Kidney (tissue), 13 donors: ENCODE measurements at regions not wholly inside any gene's neighbourhood (a gene's known extent, or its start where the extent isn't known, plus 50 kb on each side); places are given as distances from the start of the nearest gene placed in this dataset.

Experiments used
- DNase-seq, 5 donors: peaks; one replicate each; pipeline ENCODE4 v3.0.0-alpha.2; 2013 to 2020
- FAIRE-seq: peaks from 2 replicates; lab custom pipeline; 2012; peaks lifted over from hg19 to GRCh38; lab: Jason Lieb, UNC
- H3K27ac ChIP-seq, 2 donors: one replicate each; pipeline ENCODE4 v1.7.0; 2013; ENCODE audit warnings: low read depth in 2 of 2, low read length in 2 of 2, inconsistent platforms in 1 of 2
- H3K27me3 ChIP-seq: one replicate; pipeline ENCODE4 v1.7.1; 2013; ENCODE audit warnings: low read length, inconsistent platforms; ENCODE audit not compliant: control insufficient read depth, insufficient read depth
- H3K36me3 ChIP-seq, 3 donors: one replicate each; pipeline versions ENCODE4 v1.7.0 to v1.7.1; 2013; ENCODE audit warnings: low read length in 3 of 3, control low read depth in 1 of 3, inconsistent platforms in 1 of 3; ENCODE audit not compliant: insufficient read depth in 3 of 3, control insufficient read depth in 2 of 3
- H3K4me1 ChIP-seq, 3 donors: one replicate each; pipeline versions ENCODE4 v1.7.0 to v1.7.1; 2013; ENCODE audit warnings: low read length in 3 of 3, inconsistent platforms in 1 of 3, low read depth in 1 of 3; ENCODE audit not compliant: control insufficient read depth in 2 of 3, insufficient read depth in 2 of 3
- H3K4me3 ChIP-seq, 3 donors: one replicate each; pipeline versions ENCODE4 v1.7.0 to v1.8.1; 2013; ENCODE audit warnings: low read length in 3 of 3, control low read depth in 1 of 3, inconsistent platforms in 1 of 3
- H3K9ac ChIP-seq, 3 donors: one replicate each; pipeline versions ENCODE4 v1.7.0 to v1.7.1; 2013; ENCODE audit warnings: low read length in 3 of 3, control low read depth in 1 of 3, inconsistent platforms in 1 of 3
- H3K9me3 ChIP-seq, 3 donors: one replicate each; pipeline versions ENCODE4 v1.7.0 to v1.7.1; 2013; ENCODE audit warnings: low read length in 3 of 3, control low read depth in 1 of 3, inconsistent platforms in 1 of 3; ENCODE audit not compliant: control insufficient read depth in 2 of 3, insufficient read depth in 1 of 3
- CTCF ChIP-seq: IDR thresholded peaks from 3 replicates; pipeline ENCODE4 v1.5.1; 2012; ENCODE audit warnings: mild to moderate bottlenecking, moderate library complexity, borderline replicate concordance; ENCODE audit not compliant: insufficient read depth; ENCODE audit errors: extremely low read depth
- intact Hi-C: fragments of 100-400 bp; cut with DNase I; formaldehyde crosslinking; loops from one replicate; pipeline ENCODE4 v1.11.1; 2022
- donor health status: control.
- donor health status: control.
- donor health status: control.
- donor health status: control.
- donor health status: control.
- donor health status: DM: yes; HTN: yes; CAD: no.
- donor health status: Normal renal cell carcinoma (clear cell type).

DNA sequence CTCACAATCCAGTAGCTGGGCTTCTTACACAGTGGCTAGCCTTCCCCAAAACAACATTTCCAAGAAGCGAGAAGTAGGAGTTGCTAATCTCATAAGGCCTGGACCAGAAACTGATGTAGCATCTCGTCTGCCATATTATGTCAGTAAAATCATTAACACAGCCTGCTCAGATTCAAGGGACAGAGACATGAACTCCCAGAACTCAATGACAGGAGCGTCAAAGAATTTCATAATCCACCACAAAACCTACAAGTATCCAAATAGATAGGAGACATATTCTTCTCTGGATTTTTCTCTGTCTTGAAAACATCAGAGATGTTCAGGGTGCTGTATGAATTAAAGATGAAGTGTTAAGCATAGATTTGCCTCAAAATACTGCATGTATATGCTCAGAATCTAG, 457.6 kb upstream of the ACTBL2 start:
- Histone ChIP-seq H3K27ac (no peak overlapping the region), H3K9me3 (no peaks in the 10 kb centered on the region), H3K4me3 (no peak overlapping the region), H3K27me3 (no peaks in the 10 kb centered on the region), H3K9ac (no peak overlapping the region), H3K4me1 (no peaks in the 10 kb centered on the region), H3K36me3 (no peaks in the 10 kb centered on the region)
- FAIRE-seq (no peak), DNase-seq (no peak)
- intact Hi-C loops: no loop called here
- TF ChIP-seq CTCF: no peak

DNA sequence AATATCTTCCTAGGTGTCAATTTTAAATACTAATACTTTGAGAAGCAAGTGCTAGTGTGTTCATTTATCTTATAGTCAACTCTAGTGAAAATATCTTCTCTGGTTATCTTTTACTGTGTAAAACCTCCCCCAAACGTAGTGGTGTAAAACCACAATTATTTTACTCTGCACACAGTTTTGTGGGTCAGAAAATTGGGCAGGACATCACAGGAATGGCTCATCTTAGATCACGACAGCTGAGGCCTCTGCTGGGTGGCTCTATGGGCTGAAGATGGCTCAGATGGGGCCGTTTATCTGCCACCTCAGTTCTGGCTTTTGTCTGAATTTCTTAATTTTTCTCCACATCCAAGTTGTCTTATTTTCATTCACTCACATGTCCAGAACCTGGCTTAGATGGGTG, 457.2 kb upstream of the ACTBL2 start:
- TF ChIP-seq CTCF: no peak
- Histone ChIP-seq H3K36me3 (no peaks in the 10 kb centered on the region), H3K9me3 (no peaks in the 10 kb centered on the region), H3K27me3 (no peaks in the 10 kb centered on the region), H3K4me1 (no peaks in the 10 kb centered on the region), H3K9ac (no peak overlapping the region), H3K27ac (no peak overlapping the region), H3K4me3 (no peak overlapping the region)
- no peak for DNase-seq
- intact Hi-C loops: no loop called here
- no peak for FAIRE-seq

GRCh38 chr5:57939335-57939734, 456.7 kb upstream of the ACTBL2 start:
- no peaks in the 10 kb centered on the region for H3K27me3 ChIP-seq
- H3K36me3 ChIP-seq: no peaks in the 10 kb centered on the region
- no peak overlapping the region for H3K4me3 ChIP-seq
- no peak for DNase-seq
- TF ChIP-seq CTCF: no peak
- no peaks in the 10 kb centered on the region for H3K9me3 ChIP-seq
- no peak overlapping the region for H3K9ac ChIP-seq
- no peak for FAIRE-seq
- H3K4me1 ChIP-seq: no peaks in the 10 kb centered on the region
- no peak overlapping the region for H3K27ac ChIP-seq
- intact Hi-C loops: no loop called here

- Histone ChIP-seq H3K9me3 (no peaks in the 10 kb centered on the region), H3K4me1 (no peaks in the 10 kb centered on the region), H3K9ac (no peak overlapping the region), H3K4me3 (no peak overlapping the region), H3K36me3 (no peaks in the 10 kb centered on the region), H3K27ac (no peak overlapping the region), H3K27me3 (no peaks in the 10 kb centered on the region)
- TF ChIP-seq CTCF: no peak
- intact Hi-C loops: no loop called here
- no peak for FAIRE-seq
- DNase-seq: no peak
Observed at GRCh38 chr5:57938174-57938557, 455.6 kb upstream of the ACTBL2 start.
